ENCODE measurements at regions not wholly inside any gene's neighbourhood (a gene's known extent, or its start where the extent isn't known, plus 50 kb on each side); places are given as distances from the start of the nearest gene placed in this dataset.
"Not testable (repeated sequence)": the region's sequence is repeated elsewhere in the genome, so short reads cannot be mapped to it uniquely, and the experiment has no call there.

GRCh38 chr11:33529461-33529860, 171.2 kb downstream of the C11orf91 start:
- POLR2A ChIA-PET = no interaction called here
- H3K27ac ChIP-seq (ENCODE audit: extremely low read depth, low read depth, low read length) = no peak overlapping the region
- TF ChIP-seq YY1 (tag by site-specific recombination; IDR thresholded peaks at IDR 0.05) (no peak), ZNF513 (tag by site-specific recombination; IDR thresholded peaks at IDR 0.05) (no peak), TRIM28 (IDR thresholded peaks at IDR 0.05; ENCODE audit: borderline replicate concordance, low read length) (no peak)
- TF ChIP-seq, protein P1, sequence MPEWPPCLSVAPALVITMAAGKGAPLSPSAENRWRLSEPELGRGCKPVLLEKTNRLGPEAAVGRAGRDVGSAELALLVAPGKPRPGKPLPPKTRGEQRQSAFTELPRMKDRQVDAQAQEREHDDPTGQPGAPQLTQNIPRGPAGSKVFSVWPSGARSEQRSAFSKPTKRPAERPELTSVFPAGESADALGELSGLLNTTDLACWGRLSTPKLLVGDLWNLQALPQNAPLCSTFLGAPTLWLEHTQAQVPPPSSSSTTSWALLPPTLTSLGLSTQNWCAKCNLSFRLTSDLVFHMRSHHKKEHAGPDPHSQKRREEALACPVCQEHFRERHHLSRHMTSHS (tag by site-specific recombination; IDR thresholded peaks at IDR 0.05) = no peak
- no peaks in the 10 kb centered on the region for H3K4me1 ChIP-seq (ENCODE audit: control insufficient read depth, insufficient read depth, low read length)
- no peaks in the 10 kb centered on the region for H3K36me3 ChIP-seq (ENCODE audit: control insufficient read depth in 2 of 2, insufficient read depth in 1 of 2, low read length in 2 of 2)
- CTCF ChIA-PET = interaction anchor here (0.6 kb wide), 1 partner anchor 454 kb away, joined by 4 read pairs; no protein-coding TSS in a partner anchor
- no peaks in the 10 kb centered on the region for H3K9me3 ChIP-seq (ENCODE audit: control insufficient read depth, insufficient read depth, low read depth, low read length)
- no peak overlapping the region for H3K4me3 ChIP-seq (ENCODE audit: low read depth, low read length)

DNA sequence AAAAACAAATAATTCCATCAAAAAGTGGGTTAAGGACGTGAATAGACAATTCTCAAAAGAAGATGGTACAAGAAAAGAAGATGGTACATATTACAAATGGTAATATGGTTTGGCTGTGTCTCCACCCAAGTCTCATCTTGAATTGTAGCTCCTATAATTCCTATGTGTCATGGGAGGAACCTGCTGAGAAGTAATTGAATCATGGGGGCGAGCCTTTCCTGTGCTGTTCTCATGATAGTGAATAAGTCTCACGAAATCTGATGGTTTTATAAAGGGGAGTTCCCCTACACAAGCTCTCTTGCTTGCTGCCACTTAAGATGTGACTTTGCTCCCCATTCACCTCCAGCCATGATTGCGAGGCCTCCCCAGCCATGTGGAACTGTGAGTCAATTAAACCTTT, 172.9 kb downstream of the C11orf91 start:
- H3K4me1 ChIP-seq (ENCODE audit: control insufficient read depth, insufficient read depth, low read length); H3K9me3 ChIP-seq (ENCODE audit: control insufficient read depth, insufficient read depth, low read depth, low read length); H3K4me3 ChIP-seq (ENCODE audit: low read depth, low read length); H3K27ac ChIP-seq (ENCODE audit: extremely low read depth, low read depth, low read length); H3K36me3 ChIP-seq (ENCODE audit: control insufficient read depth in 2 of 2, insufficient read depth in 1 of 2, low read length in 2 of 2); POLR2A ChIA-PET: not testable (repeated sequence)
- CTCF ChIA-PET = interaction anchor here (0.6 kb wide), 1 partner anchor 80 kb away, joined by 4 read pairs; no protein-coding TSS in a partner anchor

DNA sequence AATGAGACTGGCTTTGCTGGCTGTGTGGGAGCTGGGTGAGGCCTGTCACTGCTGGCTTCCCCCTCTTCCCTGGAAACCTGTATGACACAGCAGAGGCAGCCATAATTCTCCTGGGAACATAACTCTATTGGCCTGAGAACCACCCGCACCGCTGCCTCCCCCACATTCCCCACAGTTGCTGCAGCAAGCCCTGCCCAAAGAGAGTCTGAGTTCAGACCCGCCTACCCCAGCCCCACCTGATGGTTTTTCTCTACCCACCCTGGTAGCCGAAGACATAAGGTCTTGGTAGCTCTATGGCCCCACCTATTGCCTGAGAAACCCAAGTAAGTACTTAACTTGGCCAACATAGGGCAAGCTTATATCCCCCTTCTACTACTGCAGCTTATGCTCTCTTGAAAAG, 174.8 kb downstream of the C11orf91 start:
- ChIA-PET POLR2A (no interaction called here), CTCF (no interaction called here)
- no peaks in the 10 kb centered on the region for H3K36me3 ChIP-seq (ENCODE audit: control insufficient read depth in 2 of 2, insufficient read depth in 1 of 2, low read length in 2 of 2)
- H3K4me1 ChIP-seq (ENCODE audit: control insufficient read depth, insufficient read depth, low read length) = no peaks in the 10 kb centered on the region
- no peak overlapping the region for H3K4me3 ChIP-seq (ENCODE audit: low read depth, low read length)
- no peaks in the 10 kb centered on the region for H3K9me3 ChIP-seq (ENCODE audit: control insufficient read depth, insufficient read depth, low read depth, low read length)
- TF ChIP-seq, protein P1 (tag by site-specific recombination; IDR thresholded peaks at IDR 0.05) = no peak
- no peak for TF ChIP-seq PATZ1 (tag by site-specific recombination; IDR thresholded peaks at IDR 0.05)
- TF ChIP-seq EGR2 (tag by site-specific recombination; IDR thresholded peaks at IDR 0.05; ENCODE audit: low read depth) = peak; percentile 64
- no peak overlapping the region for H3K27ac ChIP-seq (ENCODE audit: extremely low read depth, low read depth, low read length)

DNA sequence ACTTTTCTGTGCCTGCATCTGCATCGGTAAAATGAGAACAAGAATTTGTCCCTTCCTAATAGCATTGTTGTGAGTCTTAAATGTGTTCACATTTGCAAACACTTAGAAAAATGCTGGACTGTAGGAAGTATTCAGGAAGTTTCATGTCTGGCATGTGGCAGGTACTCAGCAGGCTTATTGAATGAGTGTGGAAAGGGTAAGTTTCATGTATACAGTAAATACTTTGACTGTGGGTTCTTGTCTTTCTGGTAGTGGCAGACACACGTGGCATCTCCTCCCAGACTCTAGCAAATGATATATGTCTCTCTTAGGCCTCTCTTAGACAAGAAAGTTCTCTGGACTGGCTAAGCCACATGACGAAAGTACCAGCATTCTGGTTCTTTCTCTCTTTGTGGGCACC, 179.2 kb downstream of the C11orf91 start:
- POLR2A ChIA-PET = no interaction called here
- TF ChIP-seq ZNF335 (tag by site-specific recombination; conservative IDR thresholded peaks at IDR 0.05) = no peak
- no peak for TF ChIP-seq ZNF48 (tag by site-specific recombination; IDR thresholded peaks at IDR 0.05)
- TF ChIP-seq KLF9 (tag by site-specific recombination; IDR thresholded peaks at IDR 0.05; ENCODE audit: low read depth) = no peak
- TF ChIP-seq, protein P2, sequence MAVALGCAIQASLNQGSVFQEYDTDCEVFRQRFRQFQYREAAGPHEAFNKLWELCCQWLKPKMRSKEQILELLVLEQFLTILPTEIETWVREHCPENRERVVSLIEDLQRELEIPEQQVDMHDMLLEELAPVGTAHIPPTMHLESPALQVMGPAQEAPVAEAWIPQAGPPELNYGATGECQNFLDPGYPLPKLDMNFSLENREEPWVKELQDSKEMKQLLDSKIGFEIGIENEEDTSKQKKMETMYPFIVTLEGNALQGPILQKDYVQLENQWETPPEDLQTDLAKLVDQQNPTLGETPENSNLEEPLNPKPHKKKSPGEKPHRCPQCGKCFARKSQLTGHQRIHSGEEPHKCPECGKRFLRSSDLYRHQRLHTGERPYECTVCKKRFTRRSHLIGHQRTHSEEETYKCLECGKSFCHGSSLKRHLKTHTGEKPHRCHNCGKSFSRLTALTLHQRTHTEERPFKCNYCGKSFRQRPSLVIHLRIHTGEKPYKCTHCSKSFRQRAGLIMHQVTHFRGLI (tag by site-specific recombination; IDR thresholded peaks at IDR 0.05) = no peak
- TF ChIP-seq ZNF266 (tag by site-specific recombination; IDR thresholded peaks at IDR 0.05; ENCODE audit: low read depth) = no peak
- no peak for TF ChIP-seq ZSCAN16 (tag by site-specific recombination; IDR thresholded peaks at IDR 0.05)
- no peak for TF ChIP-seq KLF16 (tag by site-specific recombination; IDR thresholded peaks at IDR 0.05)
- TF ChIP-seq ZNF239 (tag by site-specific recombination; IDR thresholded peaks at IDR 0.05) = no peak

More for the DNA sequence above, 179.2 kb downstream of the C11orf91 start:
- no peaks in the 10 kb centered on the region for H3K9me3 ChIP-seq (ENCODE audit: control insufficient read depth, insufficient read depth, low read depth, low read length)
- H3K4me3 ChIP-seq (ENCODE audit: low read depth, low read length) = no peak overlapping the region
- CTCF ChIA-PET = no interaction called here
- no peak overlapping the region for H3K27ac ChIP-seq (ENCODE audit: extremely low read depth, low read depth, low read length)
- no peaks in the 10 kb centered on the region for H3K36me3 ChIP-seq (ENCODE audit: control insufficient read depth in 2 of 2, insufficient read depth in 1 of 2, low read length in 2 of 2)
- H3K4me1 ChIP-seq (ENCODE audit: control insufficient read depth, insufficient read depth, low read length) = no peaks in the 10 kb centered on the region

Measured in HEK293 (cell line).